Smooth muscle cell (in vitro differentiated cells): ENCODE measurements at regions not wholly inside any gene's neighbourhood (a gene's known extent, or its start where the extent isn't known, plus 50 kb on each side); places are given as distances from the start of the nearest gene placed in this dataset.

Experiments
- DNase-seq: peaks from one replicate; lab custom pipeline; 2025; ENCODE audit not compliant: unreplicated experiment; lab: John Stamatoyannopoulos, UW
- H2AFZ ChIP-seq: fragments of 200-600 bp; sonication (generic); 2 replicates; pipeline ENCODE4 v1.6.0; 2016; ENCODE audit warnings: antibody characterized with exemption, low read depth, mild to moderate bottlenecking
- H3F3A ChIP-seq: fragments of 200-600 bp; sonication (generic); 2 replicates; pipeline ENCODE4 v1.6.0; 2017; ENCODE audit warnings: antibody characterized with exemption, low read depth
- H3K27ac ChIP-seq: fragments of 200-600 bp; sonication (generic); 2 replicates; pipeline ENCODE4 v1.5.1; 2016; ENCODE audit warnings: low read depth, mild to moderate bottlenecking
- H3K27me3 ChIP-seq: fragments of 200-600 bp; sonication (generic); 2 replicates; pipeline ENCODE4 v1.6.1; 2016; ENCODE audit warnings: low read depth, mild to moderate bottlenecking
- H3K36me3 ChIP-seq: fragments of 200-600 bp; sonication (generic); 2 replicates; pipeline ENCODE4 v1.5.1; 2016; ENCODE audit warnings: low read depth
- H3K4me1 ChIP-seq: fragments of 200-600 bp; sonication (generic); 2 replicates; pipeline ENCODE4 v1.5.1; 2016; ENCODE audit warnings: low read depth
- H3K4me2 ChIP-seq: fragments of 200-600 bp; sonication (generic); 2 replicates; pipeline ENCODE4 v1.6.0; 2016; ENCODE audit warnings: mild to moderate bottlenecking
- H3K4me3 ChIP-seq: fragments of 200-600 bp; sonication (generic); 2 replicates; pipeline ENCODE4 v1.5.1; 2016; ENCODE audit warnings: mild to moderate bottlenecking
- H3K79me2 ChIP-seq: fragments of 200-600 bp; sonication (generic); 2 replicates; pipeline ENCODE4 v1.6.0; 2016; ENCODE audit warnings: low read depth, mild to moderate bottlenecking
- H3K9ac ChIP-seq: fragments of 200-600 bp; sonication (generic); 2 replicates; pipeline ENCODE4 v1.6.0; 2016; ENCODE audit warnings: low read depth
- H3K9me3 ChIP-seq: fragments of 200-600 bp; sonication (generic); replicated peaks from 2 replicates; pipeline ENCODE4 v1.5.1; 2016; ENCODE audit warnings: low read depth
- H4K20me1 ChIP-seq: fragments of 200-600 bp; sonication (generic); 2 replicates; pipeline ENCODE4 v1.6.0; 2016; ENCODE audit warnings: low read depth
- whole genome bisulfite sequencing: methylation state at CpG from one replicate; pipeline ENCODE4 v1.1.7; 2016; ENCODE audit warnings: low lambda C conversion rate; 5-methylcytosine and 5-hydroxymethylcytosine counted together
- TF ChIP-seq, protein P1 (sequence below): fragments of 200-600 bp; sonication (generic); IDR thresholded peaks from 2 replicates; pipeline ENCODE4 v1.5.1; 2017; ENCODE audit warnings: borderline replicate concordance, mild to moderate bottlenecking, antibody characterized with exemption; ENCODE audit not compliant: insufficient read depth, poor library complexity, severe bottlenecking

DNA sequence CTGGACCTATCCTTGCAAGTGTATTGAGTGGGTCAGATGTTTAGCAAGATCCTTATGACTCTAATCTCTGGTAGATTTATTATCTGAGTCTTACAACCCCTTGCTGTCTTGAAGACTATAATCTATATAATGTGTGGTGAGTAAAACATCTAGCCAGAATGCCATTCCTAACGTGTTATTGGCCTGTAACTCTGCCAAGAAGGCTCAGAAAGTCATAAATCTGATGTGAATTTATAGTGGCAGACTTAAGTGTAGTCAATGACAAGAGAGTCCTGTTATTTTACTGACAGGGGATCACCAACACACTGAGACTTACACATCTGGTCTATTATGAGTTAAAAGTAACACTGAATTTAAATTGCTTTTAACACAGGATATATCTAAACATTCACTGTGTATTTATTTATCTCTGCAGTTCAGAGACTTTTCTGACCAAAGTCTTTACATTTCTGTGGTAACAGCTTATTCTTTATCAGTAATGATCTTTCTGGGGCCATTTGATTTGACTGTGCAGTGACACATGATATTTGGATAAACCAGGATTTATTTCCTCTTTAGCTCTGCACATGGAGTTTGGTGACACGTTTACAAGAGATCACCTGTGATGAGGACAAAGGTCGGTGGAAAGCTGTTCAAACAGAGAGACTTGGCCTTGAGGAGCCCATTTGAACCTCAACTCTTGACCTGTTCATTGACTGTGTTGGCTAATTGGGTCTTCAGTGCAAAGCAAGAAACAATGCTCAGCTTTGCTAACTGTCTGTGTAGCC lies 415.8 kb downstream of the STIM2 start:
- Histone ChIP-seq H3K36me3 (no peaks in the 10 kb centered on the region), H3K27ac (no peak overlapping the region), H4K20me1 (no peaks in the 10 kb centered on the region), H3K27me3 (peaks cover 15% of the 10 kb centered on the region), H3K4me3 (no peak overlapping the region), H3K4me1 (peaks cover 17% of the 10 kb centered on the region), H3K9me3 (no peaks in the 10 kb centered on the region), H3K9ac (no peak overlapping the region), H3K79me2 (no peaks in the 10 kb centered on the region), H2AFZ (no peak overlapping the region), H3F3A (no peaks in the 10 kb centered on the region), H3K4me2 (no peak overlapping the region)
- 54% methylated on average over 3 of the region's 3 CpGs for WGBS
- DNase-seq = no peak
- TF ChIP-seq, protein P1, sequence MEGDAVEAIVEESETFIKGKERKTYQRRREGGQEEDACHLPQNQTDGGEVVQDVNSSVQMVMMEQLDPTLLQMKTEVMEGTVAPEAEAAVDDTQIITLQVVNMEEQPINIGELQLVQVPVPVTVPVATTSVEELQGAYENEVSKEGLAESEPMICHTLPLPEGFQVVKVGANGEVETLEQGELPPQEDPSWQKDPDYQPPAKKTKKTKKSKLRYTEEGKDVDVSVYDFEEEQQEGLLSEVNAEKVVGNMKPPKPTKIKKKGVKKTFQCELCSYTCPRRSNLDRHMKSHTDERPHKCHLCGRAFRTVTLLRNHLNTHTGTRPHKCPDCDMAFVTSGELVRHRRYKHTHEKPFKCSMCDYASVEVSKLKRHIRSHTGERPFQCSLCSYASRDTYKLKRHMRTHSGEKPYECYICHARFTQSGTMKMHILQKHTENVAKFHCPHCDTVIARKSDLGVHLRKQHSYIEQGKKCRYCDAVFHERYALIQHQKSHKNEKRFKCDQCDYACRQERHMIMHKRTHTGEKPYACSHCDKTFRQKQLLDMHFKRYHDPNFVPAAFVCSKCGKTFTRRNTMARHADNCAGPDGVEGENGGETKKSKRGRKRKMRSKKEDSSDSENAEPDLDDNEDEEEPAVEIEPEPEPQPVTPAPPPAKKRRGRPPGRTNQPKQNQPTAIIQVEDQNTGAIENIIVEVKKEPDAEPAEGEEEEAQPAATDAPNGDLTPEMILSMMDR = no peak

DNA sequence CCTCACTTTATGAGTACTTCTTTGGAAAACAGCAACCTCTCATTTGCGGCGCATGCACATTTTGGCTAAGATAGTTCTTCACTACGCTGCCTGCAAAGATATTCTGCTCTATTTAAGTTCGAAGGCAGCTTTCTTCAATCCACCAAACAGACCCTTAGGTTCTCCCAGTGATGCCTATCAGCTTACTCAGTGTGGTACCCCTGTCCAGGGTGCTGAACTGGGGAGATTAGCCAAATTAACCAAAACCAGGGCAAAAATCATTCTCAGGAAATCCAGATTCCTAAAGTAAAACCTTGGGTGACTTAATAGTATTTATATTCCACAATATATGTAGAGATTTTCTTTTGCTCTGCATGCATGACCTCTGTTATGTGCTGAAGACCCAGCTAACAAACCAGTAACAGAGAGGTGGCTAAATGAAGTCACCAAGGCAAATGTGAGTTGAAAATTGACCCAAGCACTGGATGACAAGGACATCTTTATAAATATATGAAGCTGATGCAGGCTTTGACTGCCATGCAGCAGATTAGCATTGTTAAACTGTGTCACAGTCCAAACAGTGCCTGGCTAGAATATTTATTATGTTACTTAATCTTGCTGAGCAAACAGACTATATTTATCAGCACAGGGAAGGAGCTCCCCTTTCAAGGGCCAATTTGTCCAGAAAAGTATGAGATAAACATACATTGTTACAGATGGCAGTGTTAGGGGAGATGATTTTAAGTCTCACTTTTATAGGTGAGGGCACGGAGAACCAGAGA lies 418.2 kb downstream of the STIM2 start:
- Histone ChIP-seq H3K4me1 (no peaks in the 10 kb centered on the region), H3K9ac (no peak overlapping the region), H2AFZ (no peak overlapping the region), H3K27ac (no peak overlapping the region), H3K9me3 (no peaks in the 10 kb centered on the region), H3F3A (no peaks in the 10 kb centered on the region), H3K79me2 (no peaks in the 10 kb centered on the region), H3K4me3 (no peak overlapping the region), H3K36me3 (no peaks in the 10 kb centered on the region), H4K20me1 (no peaks in the 10 kb centered on the region), H3K27me3 (peaks cover 6% of the 10 kb centered on the region), H3K4me2 (no peak overlapping the region)
- TF ChIP-seq, protein P1 = no peak
- 66% methylated on average over 5 of the region's 5 CpGs for WGBS
- peak; percentile 1 for DNase-seq

DNA sequence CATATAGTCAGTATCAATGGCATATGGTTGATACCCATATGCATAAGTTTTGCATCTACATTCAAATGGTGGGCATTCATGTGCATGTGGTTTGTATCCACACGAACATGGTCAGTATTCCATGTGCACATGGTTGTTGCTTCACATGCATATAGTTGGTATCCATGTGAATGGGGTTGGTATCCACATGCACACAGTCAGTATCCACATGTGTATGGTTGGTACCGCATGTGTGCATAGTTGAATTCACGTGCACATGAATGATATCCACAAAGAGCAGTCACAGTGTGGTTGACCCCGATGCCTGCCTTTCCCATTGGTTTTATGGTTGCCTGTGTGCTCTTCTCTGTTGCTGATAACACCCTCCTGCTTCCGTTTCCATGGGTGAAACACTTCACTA lies 427.9 kb downstream of the STIM2 start:
- no peaks in the 10 kb centered on the region for H4K20me1 ChIP-seq
- H3K27me3 ChIP-seq = peaks cover 7% of the 10 kb centered on the region
- H3K9ac ChIP-seq = no peak overlapping the region
- WGBS = 88% methylated on average over 5 of the region's 5 CpGs
- TF ChIP-seq, protein P1 = no peak
- no peaks in the 10 kb centered on the region for H3K9me3 ChIP-seq
- no peaks in the 10 kb centered on the region for H3K79me2 ChIP-seq
- H3F3A ChIP-seq = no peaks in the 10 kb centered on the region
- no peak for DNase-seq
- H3K36me3 ChIP-seq = no peaks in the 10 kb centered on the region
- H3K4me1 ChIP-seq = no peaks in the 10 kb centered on the region
- no peak overlapping the region for H3K27ac ChIP-seq
- no peak overlapping the region for H3K4me3 ChIP-seq
- no peak overlapping the region for H2AFZ ChIP-seq
- H3K4me2 ChIP-seq = no peak overlapping the region
